ENCODE measurements at regions not wholly inside any gene's neighbourhood (a gene's known extent, or its start where the extent isn't known, plus 50 kb on each side); places are given as distances from the start of the nearest gene placed in this dataset.
"Not testable (repeated sequence)": the region's sequence is repeated elsewhere in the genome, so short reads cannot be mapped to it uniquely, and the experiment has no call there.

DNA sequence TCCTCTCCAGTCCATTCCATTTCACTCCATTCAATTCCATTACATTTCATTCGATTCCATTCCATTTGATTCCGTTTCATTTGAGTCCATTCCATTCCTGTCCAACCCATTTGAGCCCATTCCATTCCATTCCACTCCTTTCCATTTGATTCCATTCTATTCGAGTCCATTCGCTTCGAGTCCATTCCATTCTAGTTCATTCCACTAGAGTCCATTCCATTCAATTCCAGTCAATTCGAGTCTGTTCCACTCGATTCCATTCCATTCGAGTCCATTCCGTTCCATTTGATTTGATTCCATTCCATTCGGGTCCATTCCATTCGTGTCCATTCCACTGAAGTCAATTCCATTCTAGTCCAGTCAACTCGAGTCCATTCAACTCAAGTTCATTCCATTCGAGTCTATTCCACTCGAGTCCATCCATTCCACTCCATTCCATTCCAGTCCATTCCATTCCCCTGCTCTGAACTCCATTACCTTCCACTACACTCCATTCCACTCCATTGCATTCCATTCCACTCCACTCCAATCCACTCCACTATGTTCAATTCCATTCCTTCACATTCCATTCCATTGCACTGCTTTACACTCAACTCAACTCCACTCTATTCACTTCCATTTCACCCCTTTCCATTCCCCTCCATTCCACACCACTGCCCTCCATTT is 2569.4 kb upstream of the TPTE start:
- H3K27me3 ChIP-seq (ENCODE audit: low read length), result no peaks in the 10 kb centered on the region
- H3K36me3 ChIP-seq (ENCODE audit: low read depth, low read length), result no peaks in the 10 kb centered on the region
- ATAC-seq, result no peak
- no peak for DNase-seq
- H3K9me3 ChIP-seq (ENCODE audit: low read length), result peaks cover 92% of the 10 kb centered on the region
- H3K79me2 ChIP-seq (ENCODE audit: low read length), result no peaks in the 10 kb centered on the region
- BruUV-seq (replicated peaks), result no TSS peak
- intact Hi-C loops (cut with micrococcal nuclease), result no loop called here
- TF ChIP-seq EZH2 (IDR thresholded peaks at IDR 0.05; ENCODE audit: low read length, unreplicated experiment), result no peak
- no peak for TF ChIP-seq CTCF (conservative IDR thresholded peaks at IDR 0.05; ENCODE audit: low read depth, low read length)
- no peak for TF ChIP-seq EZH2phosphoT487 (IDR thresholded peaks at IDR 0.05; ENCODE audit: borderline replicate concordance, low read length)
- CTCF ChIA-PET, result no interaction called here
- no peak overlapping the region for H2AFZ ChIP-seq (ENCODE audit: low read length)
- no peak overlapping the region for H3K9ac ChIP-seq (ENCODE audit: low read length)
- H3K4me1 ChIP-seq (ENCODE audit: insufficient read depth, low read length), result no peaks in the 10 kb centered on the region
- POLR2A ChIA-PET (ENCODE audit: unreplicated experiment), result no interaction called here
- H3F3A ChIP-seq (ENCODE audit: low read length, unreplicated experiment), result no peaks in the 10 kb centered on the region
- H3K4me3 ChIP-seq (ENCODE audit: low read length), result no peak overlapping the region
- no peak overlapping the region for H3K27ac ChIP-seq (ENCODE audit: low read length)
- no peaks in the 10 kb centered on the region for H4K20me1 ChIP-seq (ENCODE audit: low read length)
- H3K9me2 ChIP-seq (replicated peaks; ENCODE audit: low read length), result no peaks in the 10 kb centered on the region
- H3K4me2 ChIP-seq (ENCODE audit: low read length), result no peak overlapping the region

DNA sequence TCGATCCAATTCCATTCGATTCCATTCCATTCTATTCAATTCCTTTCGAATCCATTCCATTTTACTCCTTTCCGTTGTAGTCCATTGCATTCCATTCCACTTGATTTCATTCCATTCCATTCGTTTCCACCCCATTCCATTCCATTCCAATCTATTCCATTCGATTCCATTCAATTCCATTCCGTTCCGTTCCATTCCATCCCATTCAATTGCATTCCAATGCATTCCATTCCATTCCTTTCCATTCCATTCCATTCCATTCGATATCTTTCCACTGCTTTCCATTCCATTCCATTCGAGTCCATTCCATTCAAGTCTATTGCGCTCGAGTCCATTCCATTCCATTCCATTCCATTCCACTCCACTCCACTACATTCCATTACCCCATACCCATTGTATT is 2568.7 kb upstream of the TPTE start:
- no TSS peak for BruUV-seq (replicated peaks)
- Histone ChIP-seq H3K27ac (ENCODE audit: low read length) (no peak overlapping the region), H3K4me3 (ENCODE audit: low read length) (no peak overlapping the region), H3K79me2 (ENCODE audit: low read length) (no peaks in the 10 kb centered on the region), H2AFZ (ENCODE audit: low read length) (no peak overlapping the region), H3F3A (ENCODE audit: low read length, unreplicated experiment) (no peaks in the 10 kb centered on the region), H3K4me2 (ENCODE audit: low read length) (no peak overlapping the region), H4K20me1 (ENCODE audit: low read length) (no peaks in the 10 kb centered on the region), H3K4me1 (ENCODE audit: insufficient read depth, low read length) (no peaks in the 10 kb centered on the region), H3K36me3 (ENCODE audit: low read depth, low read length) (no peaks in the 10 kb centered on the region), H3K27me3 (ENCODE audit: low read length) (no peaks in the 10 kb centered on the region), H3K9me3 (ENCODE audit: low read length) (peaks cover 91% of the 10 kb centered on the region), H3K9ac (ENCODE audit: low read length) (no peak overlapping the region), H3K9me2 (replicated peaks; ENCODE audit: low read length) (no peaks in the 10 kb centered on the region)
- ATAC-seq (no peak), DNase-seq (no peak)
- intact Hi-C loops (cut with micrococcal nuclease), result no loop called here
- ChIA-PET CTCF (no interaction called here), POLR2A (ENCODE audit: unreplicated experiment) (no interaction called here)
- TF ChIP-seq EZH2 (IDR thresholded peaks at IDR 0.05; ENCODE audit: low read length, unreplicated experiment), result no peak
- TF ChIP-seq EZH2phosphoT487 (IDR thresholded peaks at IDR 0.05; ENCODE audit: borderline replicate concordance, low read length), result no peak
- TF ChIP-seq CTCF (conservative IDR thresholded peaks at IDR 0.05; ENCODE audit: low read depth, low read length), result no peak

- Histone ChIP-seq H3K79me2 (ENCODE audit: low read length) (no peaks in the 10 kb centered on the region), H3K27ac (ENCODE audit: low read length) (no peak overlapping the region), H3K4me1 (ENCODE audit: insufficient read depth, low read length) (no peaks in the 10 kb centered on the region), H3K4me3 (ENCODE audit: low read length) (no peak overlapping the region), H3K36me3 (ENCODE audit: low read depth, low read length) (no peaks in the 10 kb centered on the region), H2AFZ (ENCODE audit: low read length) (no peak overlapping the region), H3F3A (ENCODE audit: low read length, unreplicated experiment) (no peaks in the 10 kb centered on the region), H3K9ac (ENCODE audit: low read length) (no peak overlapping the region), H3K9me3 (ENCODE audit: low read length) (peaks cover 91% of the 10 kb centered on the region), H3K27me3 (ENCODE audit: low read length) (no peaks in the 10 kb centered on the region), H3K4me2 (ENCODE audit: low read length) (no peak overlapping the region), H3K9me2 (replicated peaks; ENCODE audit: low read length) (no peaks in the 10 kb centered on the region), H4K20me1 (ENCODE audit: low read length) (no peaks in the 10 kb centered on the region)
- ChIA-PET POLR2A (ENCODE audit: unreplicated experiment) (no interaction called here), CTCF (no interaction called here)
- intact Hi-C loops (cut with micrococcal nuclease), result no loop called here
- TF ChIP-seq EZH2 (IDR thresholded peaks at IDR 0.05; ENCODE audit: low read length, unreplicated experiment), result no peak
- no peak for TF ChIP-seq CTCF (conservative IDR thresholded peaks at IDR 0.05; ENCODE audit: low read depth, low read length)
- TF ChIP-seq EZH2phosphoT487 (IDR thresholded peaks at IDR 0.05; ENCODE audit: borderline replicate concordance, low read length), result no peak
- ATAC-seq, result no peak
- BruUV-seq (replicated peaks), result no TSS peak
- no peak for DNase-seq
These were observed 2568.3 kb upstream of the TPTE start for GRCh38 chr21:7953058-7953457.

DNA sequence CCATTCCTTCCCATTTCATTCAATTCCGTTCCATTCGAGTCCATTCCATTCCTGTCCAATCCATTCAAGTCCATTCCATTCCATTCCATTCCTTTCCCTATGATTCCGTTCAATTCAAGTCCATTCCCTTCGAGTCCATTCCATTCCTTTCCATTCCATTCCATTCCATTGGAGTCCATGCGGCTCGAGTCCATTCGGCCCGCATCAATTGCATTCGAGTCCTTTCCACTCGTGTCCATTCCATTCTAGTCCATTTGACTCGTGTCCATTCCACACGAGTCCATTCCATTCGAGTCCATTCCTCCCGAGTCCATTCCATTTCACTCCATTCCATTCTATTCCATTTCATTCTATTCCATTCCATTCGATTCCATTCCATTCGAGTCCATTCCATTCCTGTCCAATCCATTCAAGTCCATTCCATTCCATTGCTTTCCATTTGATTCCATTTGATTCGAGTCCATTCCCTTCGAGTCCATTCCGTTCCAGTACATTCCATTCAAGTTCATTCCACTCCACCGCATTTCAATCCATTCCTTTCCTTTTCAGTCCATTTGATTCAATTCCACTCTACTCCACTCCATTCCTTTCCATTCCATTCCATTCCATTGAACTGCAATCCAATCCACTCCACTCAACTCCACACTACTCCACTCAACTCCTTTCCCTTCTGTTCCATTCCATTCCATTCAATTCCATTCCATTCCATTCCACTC is 2565.9 kb upstream of the TPTE start:
- POLR2A ChIA-PET (ENCODE audit: unreplicated experiment); H3K4me1 ChIP-seq (ENCODE audit: insufficient read depth, low read length); CTCF ChIA-PET: not testable (repeated sequence)

More for the DNA sequence above, 2565.9 kb upstream of the TPTE start:
- ATAC-seq; intact Hi-C loops (cut with micrococcal nuclease); H2AFZ ChIP-seq (ENCODE audit: low read length); H3K9ac ChIP-seq (ENCODE audit: low read length); H3K27me3 ChIP-seq (ENCODE audit: low read length); H3F3A ChIP-seq (ENCODE audit: low read length, unreplicated experiment); H3K4me2 ChIP-seq (ENCODE audit: low read length); H3K9me2 ChIP-seq (replicated peaks; ENCODE audit: low read length); DNase-seq; H3K4me3 ChIP-seq (ENCODE audit: low read length); BruUV-seq (replicated peaks); H3K36me3 ChIP-seq (ENCODE audit: low read depth, low read length); H3K27ac ChIP-seq (ENCODE audit: low read length); H3K79me2 ChIP-seq (ENCODE audit: low read length); H4K20me1 ChIP-seq (ENCODE audit: low read length): not testable (repeated sequence)
- peaks cover 74% of the 10 kb centered on the region for H3K9me3 ChIP-seq (ENCODE audit: low read length)

Data from PC-3 (cell line).